ENCODE measurements at regions not wholly inside any gene's neighbourhood (a gene's known extent, or its start where the extent isn't known, plus 50 kb on each side); places are given as distances from the start of the nearest gene placed in this dataset.

GRCh38 chr2:161085149-161085548 lies 75.1 kb upstream of the TANK start:
- no peak for DNase-seq

GRCh38 chr2:161088658-161089350 lies 71.4 kb upstream of the TANK start:
- no peak for DNase-seq

GRCh38 chr2:161090411-161090810 lies 69.8 kb upstream of the TANK start:
- no peak for DNase-seq

- no peak for DNase-seq
Measured at GRCh38 chr2:161095314-161095713, 64.9 kb upstream of the TANK start.

- no peak for DNase-seq
Measured at GRCh38 chr2:161096336-161096735, 63.9 kb upstream of the TANK start.

- DNase-seq, result no peak
Measured at GRCh38 chr2:161097157-161097556, 63.1 kb upstream of the TANK start.

GRCh38 chr2:161100211-161100895 lies 59.9 kb upstream of the TANK start:
- no peak for DNase-seq

- no peak for DNase-seq
Measured at GRCh38 chr2:161101406-161101805, 58.8 kb upstream of the TANK start.

- no peak for DNase-seq
Measured at GRCh38 chr2:161102770-161103450, 57.3 kb upstream of the TANK start.

GRCh38 chr2:161103451-161103831 lies 56.8 kb upstream of the TANK start:
- no peak for DNase-seq

- no peak for DNase-seq
Measured at GRCh38 chr2:161104054-161104553, 56.1 kb upstream of the TANK start.

- DNase-seq, result no peak
Measured at GRCh38 chr2:161107265-161107664, 53.0 kb upstream of the TANK start.
